ENCODE measurements at regions not wholly inside any gene's neighbourhood (a gene's known extent, or its start where the extent isn't known, plus 50 kb on each side); places are given as distances from the start of the nearest gene placed in this dataset.

- no peak for TF ChIP-seq CTCF (IDR thresholded peaks at IDR 0.05; ENCODE audit: insufficient read depth, missing control alignments)
- FAIRE-seq (no peak), DNase-seq (ENCODE audit: insufficient read length, low spot score) (no peak)
Measured at GRCh38 chr1:96478228-96478627, 243.4 kb upstream of the PTBP2 start.

DNA sequence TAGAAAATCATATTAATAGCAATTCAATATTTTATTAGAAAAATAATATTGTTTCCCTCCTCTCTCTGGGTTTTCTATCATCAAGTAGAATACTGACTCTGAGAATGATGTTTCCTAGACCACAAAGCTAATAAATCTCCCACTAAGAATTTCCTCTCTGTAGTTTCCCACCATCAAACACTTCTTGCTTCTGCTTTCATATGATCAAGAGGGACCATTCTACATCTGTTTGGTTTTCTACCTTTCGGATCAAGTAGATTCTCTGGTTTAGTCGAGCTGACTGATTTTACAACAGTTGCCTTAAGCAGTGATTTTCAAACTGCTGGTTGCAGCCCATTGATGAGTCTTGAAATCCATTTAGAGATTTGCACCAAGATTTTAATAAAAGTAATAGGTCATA, 240.2 kb upstream of the PTBP2 start:
- DNase-seq (ENCODE audit: insufficient read length, low spot score), result no peak
- no peak for TF ChIP-seq CTCF (IDR thresholded peaks at IDR 0.05; ENCODE audit: insufficient read depth, missing control alignments)
- FAIRE-seq, result no peak

DNA sequence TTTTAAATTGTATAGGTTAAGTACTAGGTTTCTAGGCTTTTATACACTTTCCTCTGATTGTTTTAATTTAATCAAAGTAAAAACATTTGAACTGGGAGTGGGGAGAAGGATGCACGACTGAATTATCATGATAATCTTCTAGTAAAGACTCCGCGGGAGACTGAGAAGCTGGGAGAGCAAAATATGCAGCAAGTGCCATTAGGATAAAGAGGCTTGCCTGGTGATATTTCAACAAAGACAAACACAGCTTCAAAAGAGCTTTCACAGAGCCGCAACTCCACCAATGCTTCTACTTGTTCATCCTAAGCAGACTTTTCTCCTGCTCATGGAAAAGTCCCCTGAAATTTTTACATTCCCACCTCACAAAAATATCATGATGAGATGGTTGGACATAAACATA, 239.0 kb upstream of the PTBP2 start:
- no peak for TF ChIP-seq CTCF (IDR thresholded peaks at IDR 0.05; ENCODE audit: insufficient read depth, missing control alignments)
- DNase-seq (ENCODE audit: insufficient read length, low spot score), result no peak
- no peak for FAIRE-seq

DNA sequence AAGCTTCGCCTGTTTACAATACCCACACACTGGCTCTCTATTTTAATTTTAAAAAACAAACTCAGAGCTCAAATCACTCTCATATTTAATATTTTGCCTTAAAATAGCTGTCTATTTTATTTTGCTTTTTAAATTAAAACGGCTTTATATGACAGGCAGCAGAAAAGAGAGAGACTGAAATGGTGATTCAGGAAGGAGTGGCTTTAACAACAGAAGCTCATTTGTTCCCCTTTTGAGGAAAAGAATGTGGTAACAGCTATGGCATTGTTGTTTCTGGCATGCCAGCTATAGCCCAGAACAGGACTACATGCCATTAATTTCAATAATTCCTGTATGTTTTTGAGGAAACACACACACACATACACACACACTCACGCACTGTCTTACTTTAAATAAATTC, 234.2 kb upstream of the PTBP2 start:
- no peak for TF ChIP-seq CTCF (IDR thresholded peaks at IDR 0.05; ENCODE audit: insufficient read depth, missing control alignments)
- no peak for DNase-seq (ENCODE audit: insufficient read length, low spot score)
- no peak for FAIRE-seq

DNA sequence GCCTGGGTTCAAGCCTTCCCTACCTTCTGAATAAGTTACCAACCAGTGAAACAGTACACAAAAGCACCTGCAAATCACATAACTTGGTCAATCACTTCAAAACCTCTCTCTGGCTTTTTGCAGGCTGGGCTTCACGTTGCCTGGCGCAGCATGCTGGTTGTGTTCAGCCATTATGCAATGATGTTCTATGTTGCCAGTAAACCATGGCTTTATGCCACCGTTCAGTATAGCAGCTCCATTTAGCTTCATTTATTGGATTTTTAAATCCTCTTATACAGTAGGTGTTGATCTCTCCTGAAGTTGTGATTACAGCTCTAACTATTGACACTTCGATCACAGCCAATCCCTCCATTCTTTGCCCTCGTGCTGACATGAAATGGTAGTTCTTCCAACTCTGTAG, 233.6 kb upstream of the PTBP2 start:
- DNase-seq (ENCODE audit: insufficient read length, low spot score) (no peak), FAIRE-seq (no peak)
- no peak for TF ChIP-seq CTCF (IDR thresholded peaks at IDR 0.05; ENCODE audit: insufficient read depth, missing control alignments)

GRCh38 chr1:96488777-96489176, 232.8 kb upstream of the PTBP2 start:
- FAIRE-seq, result peak; percentile 80

DNA sequence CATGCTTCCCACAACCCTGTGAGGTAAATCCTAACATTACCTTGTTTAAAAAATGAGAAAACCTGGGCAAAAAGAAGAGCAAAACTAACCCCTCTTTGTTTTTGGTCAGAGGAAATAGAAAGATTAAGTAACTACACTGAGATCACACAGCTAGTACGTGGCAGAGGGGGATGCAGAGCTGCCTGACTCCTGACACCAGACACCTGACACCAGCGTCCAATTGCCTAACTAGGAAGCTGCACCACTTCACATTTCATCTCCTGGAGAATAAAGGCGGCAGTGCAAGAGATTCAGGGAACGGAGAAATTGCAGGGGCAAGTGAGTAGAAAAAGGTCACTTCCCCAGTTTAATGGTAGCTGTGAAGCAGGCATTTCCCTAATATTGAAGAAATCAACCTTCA, 229.3 kb upstream of the PTBP2 start:
- DNase-seq (ENCODE audit: insufficient read length, low spot score) (no peak), FAIRE-seq (no peak)
- TF ChIP-seq CTCF (IDR thresholded peaks at IDR 0.05; ENCODE audit: insufficient read depth, missing control alignments), result no peak

More at GRCh38 chr1:96488777-96489176, 232.8 kb upstream of the PTBP2 start:
- DNase-seq (ENCODE audit: insufficient read length, low spot score), result no peak
- no peak for TF ChIP-seq CTCF (IDR thresholded peaks at IDR 0.05; ENCODE audit: insufficient read depth, missing control alignments)

All from D721Med (cell line).